ENCODE measurements at regions not wholly inside any gene's neighbourhood (a gene's known extent, or its start where the extent isn't known, plus 50 kb on each side); places are given as distances from the start of the nearest gene placed in this dataset.

- 71 to 85% (median 78%) methylated on average over 2 of the region's 2 CpGs for WGBS, 4 donors
- Histone ChIP-seq H3K9me3 (replicated peaks in 1 of 3) (no peaks in the 10 kb centered on the region), H3K27me3 (no peaks in the 10 kb centered on the region), H3K27ac (no peak overlapping the region), H3K36me3 (replicated peaks in 1 of 2) (no peaks in the 10 kb centered on the region), H3K4me3 (no peak overlapping the region), H3K4me1 (replicated peaks in 1 of 2) (no peaks in the 10 kb centered on the region)
- no peak for TF ChIP-seq CTCF (IDR thresholded peaks at IDR 0.05)
- TF ChIP-seq POLR2A (IDR thresholded peaks at IDR 0.05): no peak
- DNase-seq: no peak
- intact Hi-C loops (cut with DNase I): no loop called here
These were observed 87.7 kb upstream of the PWP1 start for GRCh38 chr12:107597695-107598410.

GRCh38 chr12:107598906-107599305 lies 86.7 kb upstream of the PWP1 start:
- TF ChIP-seq CTCF (IDR thresholded peaks at IDR 0.05): no peak
- TF ChIP-seq POLR2A (IDR thresholded peaks at IDR 0.05): no peak
- no peaks in the 10 kb centered on the region for H3K9me3 ChIP-seq (replicated peaks in 1 of 3)
- DNase-seq: no peak
- no peaks in the 10 kb centered on the region for H3K4me1 ChIP-seq (replicated peaks in 1 of 2)
- no peaks in the 10 kb centered on the region for H3K36me3 ChIP-seq (replicated peaks in 1 of 2)
- intact Hi-C loops (cut with DNase I): no loop called here
- no peaks in the 10 kb centered on the region for H3K27me3 ChIP-seq
- no peak overlapping the region for H3K27ac ChIP-seq
- WGBS, 4 donors: 72 to 86% (median 79%) methylated on average over 3 of the region's 3 CpGs
- no peak overlapping the region for H3K4me3 ChIP-seq

GRCh38 chr12:107600581-107601144 lies 84.9 kb upstream of the PWP1 start:
- intact Hi-C loops (cut with DNase I): loop anchor here (10.0 kb wide), 1 partner anchor 196 kb away; no protein-coding TSS in a partner anchor
- H3K27ac ChIP-seq: no peak overlapping the region
- WGBS, 4 donors: 66 to 83% (median 76%) methylated on average over 4 of the region's 4 CpGs
- no peaks in the 10 kb centered on the region for H3K36me3 ChIP-seq (replicated peaks in 1 of 2)
- no peak for DNase-seq
- H3K27me3 ChIP-seq: no peaks in the 10 kb centered on the region
- no peak for TF ChIP-seq CTCF (IDR thresholded peaks at IDR 0.05)
- no peak for TF ChIP-seq POLR2A (IDR thresholded peaks at IDR 0.05)
- H3K4me1 ChIP-seq (replicated peaks in 1 of 2): no peaks in the 10 kb centered on the region
- no peaks in the 10 kb centered on the region for H3K9me3 ChIP-seq (replicated peaks in 1 of 3)
- H3K4me3 ChIP-seq: no peak overlapping the region

- H3K36me3 ChIP-seq (replicated peaks in 1 of 2): no peaks in the 10 kb centered on the region
- no peaks in the 10 kb centered on the region for H3K9me3 ChIP-seq (replicated peaks in 1 of 3)
- TF ChIP-seq CTCF (IDR thresholded peaks at IDR 0.05) (no peak), POLR2A (IDR thresholded peaks at IDR 0.05) (no peak)
- 90 to 94% (median 92%) methylated on average over 9 of the region's 9 CpGs for WGBS, 4 donors
- no peaks in the 10 kb centered on the region for H3K27me3 ChIP-seq
- intact Hi-C loops (cut with DNase I): loop anchor here (10.0 kb wide), 1 partner anchor 198 kb away; no protein-coding TSS in a partner anchor
- no peak overlapping the region for H3K4me3 ChIP-seq
- no peaks in the 10 kb centered on the region for H3K4me1 ChIP-seq (replicated peaks in 1 of 2)
- no peak overlapping the region for H3K27ac ChIP-seq
- no peak for DNase-seq
These were observed 83.2 kb upstream of the PWP1 start for GRCh38 chr12:107602446-107602845.
